KOPT-K1 (cell line): ENCODE measurements at regions not wholly inside any gene's neighbourhood (a gene's known extent, or its start where the extent isn't known, plus 50 kb on each side); places are given as distances from the start of the nearest gene placed in this dataset.

ENCODE experiments used
- H3K27ac ChIP-seq: fragments of 200-600 bp; sonication (generic); 2 replicates; pipeline ENCODE4 v1.5.1; 2016; ENCODE audit warnings: antibody characterized with exemption, mild to moderate bottlenecking, low read depth, low read length; ENCODE audit not compliant: poor library complexity, severe bottlenecking
- H3K36me3 ChIP-seq: fragments of 200-600 bp; sonication (generic); 2 replicates; pipeline ENCODE4 v1.5.1; 2017; ENCODE audit warnings: antibody characterized with exemption, mild to moderate bottlenecking, low read length, moderate library complexity; ENCODE audit not compliant: insufficient read depth
- H3K9me3 ChIP-seq: fragments of 200-600 bp; sonication (generic); 2 replicates; pipeline ENCODE4 v1.5.1; 2017; ENCODE audit warnings: antibody characterized with exemption, low read length, mild to moderate bottlenecking; ENCODE audit not compliant: insufficient read depth, poor library complexity, severe bottlenecking

- H3K36me3 ChIP-seq: no peaks in the 10 kb centered on the region
- H3K27ac ChIP-seq: no peak overlapping the region
- no peaks in the 10 kb centered on the region for H3K9me3 ChIP-seq
Observed at GRCh38 chr6:103018426-103018825, 1624.9 kb downstream of the GRIK2 start.

GRCh38 chr6:103017878-103018277, 1624.4 kb downstream of the GRIK2 start:
- H3K36me3 ChIP-seq: no peaks in the 10 kb centered on the region
- H3K9me3 ChIP-seq: no peaks in the 10 kb centered on the region
- no peak overlapping the region for H3K27ac ChIP-seq

DNA sequence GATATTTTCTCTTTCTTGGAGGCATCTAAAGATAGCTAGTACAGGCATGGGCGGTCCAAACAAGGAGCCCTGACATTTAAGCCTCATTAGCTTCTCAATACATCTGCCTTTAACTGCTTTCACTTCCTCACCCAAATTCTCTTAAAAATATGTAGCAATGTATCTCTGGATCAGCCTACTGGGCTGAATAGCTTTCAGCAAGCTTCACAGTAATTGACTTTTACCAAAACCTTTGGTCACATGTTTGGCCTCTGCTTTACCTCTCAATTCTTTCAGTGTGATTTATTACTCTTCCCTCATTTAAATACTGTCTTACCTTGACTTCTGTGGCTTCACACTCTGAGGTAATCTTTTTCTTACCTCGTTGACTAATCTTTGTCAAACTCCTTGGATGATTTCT, 1618.1 kb downstream of the GRIK2 start:
- Histone ChIP-seq H3K9me3 (no peaks in the 10 kb centered on the region), H3K27ac (no peak overlapping the region), H3K36me3 (no peaks in the 10 kb centered on the region)

- no peak overlapping the region for H3K27ac ChIP-seq
- H3K36me3 ChIP-seq: no peaks in the 10 kb centered on the region
Observed at GRCh38 chr6:103002282-103002681, 1608.8 kb downstream of the GRIK2 start.

DNA sequence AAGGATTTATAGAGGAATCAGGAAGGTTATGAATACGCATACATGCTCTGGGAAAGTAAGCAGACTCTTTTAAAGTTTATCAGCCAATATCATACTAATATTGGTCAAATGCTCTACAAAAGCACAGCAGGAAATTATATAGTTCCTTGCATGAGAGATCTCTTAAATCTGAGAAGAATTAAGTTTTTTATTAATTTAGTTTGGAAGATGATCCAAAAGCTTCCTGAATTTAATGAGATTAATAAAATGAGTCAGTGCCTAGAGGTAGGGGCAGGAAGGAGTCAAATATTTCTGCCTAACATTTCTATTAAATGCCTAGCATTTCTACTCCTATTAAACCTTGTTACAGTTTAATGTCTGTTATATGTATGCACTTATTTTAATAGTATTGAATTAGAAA, 1608.2 kb downstream of the GRIK2 start:
- Histone ChIP-seq H3K36me3 (no peaks in the 10 kb centered on the region), H3K27ac (no peak overlapping the region), H3K9me3 (no peaks in the 10 kb centered on the region)

More at GRCh38 chr6:103002282-103002681, 1608.8 kb downstream of the GRIK2 start:
- no peaks in the 10 kb centered on the region for H3K9me3 ChIP-seq

DNA sequence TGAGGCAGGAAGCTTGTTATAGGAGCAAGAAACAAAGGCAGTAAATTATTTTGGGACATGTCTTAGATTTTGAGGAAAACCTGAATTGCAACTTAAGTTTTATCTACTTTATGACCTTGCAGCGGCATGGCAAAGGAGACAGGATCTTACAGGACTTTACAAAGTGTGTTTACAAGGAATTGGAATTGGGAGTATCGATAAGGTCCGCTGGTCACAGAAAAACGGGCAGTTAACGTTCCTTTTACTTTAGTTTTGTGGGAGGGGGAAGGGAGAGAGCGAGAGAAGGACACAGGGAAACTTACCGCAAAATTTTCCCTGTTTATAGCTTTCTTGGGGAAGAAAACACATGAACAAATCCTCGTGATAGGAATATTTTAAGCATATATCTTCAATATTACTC, 1607.2 kb downstream of the GRIK2 start:
- Histone ChIP-seq H3K27ac (no peak overlapping the region), H3K9me3 (no peaks in the 10 kb centered on the region), H3K36me3 (no peaks in the 10 kb centered on the region)

DNA sequence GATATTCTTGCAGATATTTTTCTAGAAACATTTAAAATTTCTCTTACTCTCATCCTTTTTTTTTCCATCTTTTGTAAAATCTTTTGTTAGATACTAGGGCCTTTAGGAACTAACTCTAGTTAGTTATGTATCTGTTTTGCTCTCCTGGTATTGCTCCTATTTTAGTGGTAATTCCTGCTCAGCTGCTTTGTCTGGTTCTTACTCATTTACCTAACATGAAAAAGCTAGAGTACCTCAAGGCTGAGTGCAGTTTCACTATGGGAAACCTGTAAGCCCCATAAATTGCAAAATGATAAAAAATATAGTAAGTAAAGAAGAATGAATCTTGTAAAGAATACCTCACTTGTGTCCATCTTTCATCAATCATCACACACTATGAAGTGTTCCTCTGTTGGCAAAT, 1602.0 kb downstream of the GRIK2 start:
- Histone ChIP-seq H3K36me3 (no peaks in the 10 kb centered on the region), H3K27ac (no peak overlapping the region), H3K9me3 (no peaks in the 10 kb centered on the region)

DNA sequence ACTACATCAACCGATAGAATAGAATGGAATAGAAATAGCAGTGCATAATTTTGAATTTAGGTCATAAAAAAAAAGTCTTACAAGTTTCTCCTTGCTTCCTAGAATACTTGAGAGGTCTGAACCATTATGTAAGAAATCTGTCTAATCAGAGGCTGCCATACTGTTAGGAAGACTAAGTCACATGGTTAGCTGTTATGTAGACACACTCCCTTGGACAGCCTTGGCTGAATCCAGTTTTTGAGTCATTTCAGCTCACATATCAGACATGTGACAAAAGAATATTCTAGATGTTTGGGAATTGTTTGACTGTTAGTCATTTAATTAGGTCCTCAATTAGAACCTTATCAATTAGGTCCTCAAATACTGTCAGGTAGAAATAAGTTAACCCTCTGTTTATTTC, 1601.4 kb downstream of the GRIK2 start:
- Histone ChIP-seq H3K9me3 (no peaks in the 10 kb centered on the region), H3K36me3 (no peaks in the 10 kb centered on the region), H3K27ac (no peak overlapping the region)

DNA sequence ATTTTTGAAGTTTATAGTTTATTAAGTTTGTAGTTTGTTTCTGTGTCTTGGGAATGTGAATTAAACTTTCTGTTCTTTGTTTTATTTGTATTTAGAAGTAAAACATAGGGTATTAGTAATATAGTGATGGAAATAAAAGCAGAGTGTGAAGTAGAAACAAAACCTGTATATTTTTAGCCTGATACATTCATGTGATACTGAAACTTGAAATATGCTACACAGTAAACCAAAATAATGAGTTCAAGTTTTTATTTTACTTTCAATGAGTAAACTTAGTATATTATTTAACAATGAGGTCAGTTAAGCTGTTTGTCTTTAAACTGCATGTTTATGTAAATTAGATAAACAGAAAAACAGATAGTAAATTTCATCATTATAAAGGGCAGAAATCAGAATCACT, 1592.6 kb downstream of the GRIK2 start:
- Histone ChIP-seq H3K27ac (no peak overlapping the region), H3K36me3 (no peaks in the 10 kb centered on the region)

DNA sequence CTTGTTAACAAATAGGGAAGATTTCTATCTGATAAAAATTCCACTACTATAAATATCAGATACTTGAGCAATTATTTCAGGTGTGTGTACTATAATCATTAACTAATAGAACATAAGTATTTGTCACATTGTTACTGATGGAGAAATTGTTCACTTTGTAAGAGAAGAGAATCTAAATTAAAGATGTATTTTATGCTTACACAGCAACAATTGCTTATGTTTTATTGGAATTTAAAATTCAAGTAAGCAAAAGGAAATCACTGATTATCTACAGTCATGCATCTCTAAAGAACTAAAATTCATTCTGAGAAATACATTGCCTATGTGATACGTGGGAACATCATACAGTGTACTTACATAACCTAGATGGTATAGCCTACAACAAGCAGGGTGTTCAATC, 1590.8 kb downstream of the GRIK2 start:
- Histone ChIP-seq H3K36me3 (no peaks in the 10 kb centered on the region), H3K27ac (no peak overlapping the region), H3K9me3 (no peaks in the 10 kb centered on the region)

More for the DNA sequence above, 1592.6 kb downstream of the GRIK2 start:
- H3K9me3 ChIP-seq: no peaks in the 10 kb centered on the region

- no peaks in the 10 kb centered on the region for H3K9me3 ChIP-seq
- no peaks in the 10 kb centered on the region for H3K36me3 ChIP-seq
- no peak overlapping the region for H3K27ac ChIP-seq
Observed at GRCh38 chr6:102981490-102982015, 1588.0 kb downstream of the GRIK2 start.

DNA sequence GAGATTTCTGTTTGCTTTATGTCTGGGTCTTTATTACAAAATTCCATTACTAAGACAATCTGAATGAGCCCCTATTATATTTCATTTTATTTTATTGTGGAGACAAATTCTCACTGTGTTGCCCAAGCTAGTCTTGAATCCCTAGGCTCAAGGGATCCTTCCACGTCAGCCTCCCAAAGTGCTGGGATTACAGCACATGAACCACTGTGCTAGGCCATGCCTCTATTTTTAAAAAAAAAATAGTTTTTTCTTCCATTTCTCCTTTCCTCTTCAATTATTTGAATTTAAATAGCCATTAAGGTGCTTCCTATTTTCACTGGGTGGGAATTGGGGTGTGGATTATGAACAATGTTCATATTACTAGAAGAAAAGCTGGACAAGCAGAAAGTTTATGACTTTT, 1587.4 kb downstream of the GRIK2 start:
- no peaks in the 10 kb centered on the region for H3K9me3 ChIP-seq
- H3K36me3 ChIP-seq: no peaks in the 10 kb centered on the region

GRCh38 chr6:102961902-102962301, 1568.4 kb downstream of the GRIK2 start:
- Histone ChIP-seq H3K27ac (no peak overlapping the region), H3K9me3 (no peaks in the 10 kb centered on the region), H3K36me3 (no peaks in the 10 kb centered on the region)

More for the DNA sequence above, 1587.4 kb downstream of the GRIK2 start:
- no peak overlapping the region for H3K27ac ChIP-seq

GRCh38 chr6:102950967-102951366, 1557.5 kb downstream of the GRIK2 start:
- no peaks in the 10 kb centered on the region for H3K9me3 ChIP-seq

DNA sequence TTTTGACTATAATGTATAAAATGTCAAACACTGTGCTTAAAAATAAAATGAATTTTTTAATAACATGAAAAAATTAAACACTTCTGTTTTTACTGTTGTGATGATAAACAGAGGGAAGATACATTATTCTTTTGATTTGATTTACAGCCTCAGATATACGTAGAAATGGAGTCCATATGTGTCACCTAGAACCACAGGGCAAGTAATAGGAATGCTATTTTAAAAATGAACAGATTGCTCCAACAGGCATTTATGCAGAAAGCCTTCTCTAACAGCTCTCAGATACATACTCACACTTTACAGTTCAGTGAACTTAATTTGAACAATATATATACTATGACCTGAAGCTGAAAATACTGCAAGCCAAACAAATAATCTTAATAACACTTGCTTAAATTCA, 1551.0 kb downstream of the GRIK2 start:
- Histone ChIP-seq H3K27ac (no peak overlapping the region), H3K36me3 (no peaks in the 10 kb centered on the region), H3K9me3 (no peaks in the 10 kb centered on the region)

More at GRCh38 chr6:102950967-102951366, 1557.5 kb downstream of the GRIK2 start:
- Histone ChIP-seq H3K36me3 (no peaks in the 10 kb centered on the region), H3K27ac (no peak overlapping the region)

DNA sequence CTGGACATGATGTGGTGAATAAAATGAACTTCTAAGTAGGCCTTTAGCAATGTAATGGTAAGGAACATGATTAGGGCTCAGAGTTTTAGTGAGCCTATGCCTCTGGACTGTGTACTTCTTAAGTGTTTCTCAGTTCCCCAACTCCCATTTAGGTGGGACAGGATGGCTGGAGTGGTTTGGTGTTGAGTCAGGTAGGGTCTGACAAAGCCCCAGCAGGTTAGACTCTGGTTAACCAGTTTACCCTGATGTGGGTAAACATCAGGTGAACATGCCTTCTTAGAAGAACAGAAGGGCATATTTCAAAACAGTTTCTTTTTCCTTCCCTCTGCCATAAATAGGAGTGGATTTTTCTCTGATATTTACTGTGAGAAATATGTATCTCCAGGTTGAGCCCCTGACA, 1548.7 kb downstream of the GRIK2 start:
- Histone ChIP-seq H3K36me3 (no peaks in the 10 kb centered on the region), H3K9me3 (no peaks in the 10 kb centered on the region), H3K27ac (no peak overlapping the region)
